ENCODE measurements at regions not wholly inside any gene's neighbourhood (a gene's known extent, or its start where the extent isn't known, plus 50 kb on each side); places are given as distances from the start of the nearest gene placed in this dataset.
"Not testable (repeated sequence)": the region's sequence is repeated elsewhere in the genome, so short reads cannot be mapped to it uniquely, and the experiment has no call there.

DNA sequence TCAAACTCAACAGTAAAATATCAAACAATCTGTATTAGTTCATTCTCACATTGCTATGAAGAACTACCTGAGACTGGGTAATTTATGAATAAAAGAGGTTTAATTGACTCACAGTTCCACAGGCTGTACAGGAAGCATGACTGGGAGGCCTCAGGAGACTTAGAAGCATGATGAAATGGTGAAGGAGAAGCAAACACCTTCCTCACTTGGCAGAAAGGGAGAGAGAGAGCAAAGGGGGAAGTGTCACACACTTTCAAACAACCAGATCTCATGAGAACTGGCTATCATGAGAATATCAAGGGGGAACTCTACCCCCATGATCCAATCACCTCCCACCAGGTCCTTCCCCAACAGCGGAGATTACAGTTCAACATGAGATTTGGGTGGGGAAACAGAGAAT lies 198.5 kb upstream of the CRIM1 start:
- TF ChIP-seq, protein P1, sequence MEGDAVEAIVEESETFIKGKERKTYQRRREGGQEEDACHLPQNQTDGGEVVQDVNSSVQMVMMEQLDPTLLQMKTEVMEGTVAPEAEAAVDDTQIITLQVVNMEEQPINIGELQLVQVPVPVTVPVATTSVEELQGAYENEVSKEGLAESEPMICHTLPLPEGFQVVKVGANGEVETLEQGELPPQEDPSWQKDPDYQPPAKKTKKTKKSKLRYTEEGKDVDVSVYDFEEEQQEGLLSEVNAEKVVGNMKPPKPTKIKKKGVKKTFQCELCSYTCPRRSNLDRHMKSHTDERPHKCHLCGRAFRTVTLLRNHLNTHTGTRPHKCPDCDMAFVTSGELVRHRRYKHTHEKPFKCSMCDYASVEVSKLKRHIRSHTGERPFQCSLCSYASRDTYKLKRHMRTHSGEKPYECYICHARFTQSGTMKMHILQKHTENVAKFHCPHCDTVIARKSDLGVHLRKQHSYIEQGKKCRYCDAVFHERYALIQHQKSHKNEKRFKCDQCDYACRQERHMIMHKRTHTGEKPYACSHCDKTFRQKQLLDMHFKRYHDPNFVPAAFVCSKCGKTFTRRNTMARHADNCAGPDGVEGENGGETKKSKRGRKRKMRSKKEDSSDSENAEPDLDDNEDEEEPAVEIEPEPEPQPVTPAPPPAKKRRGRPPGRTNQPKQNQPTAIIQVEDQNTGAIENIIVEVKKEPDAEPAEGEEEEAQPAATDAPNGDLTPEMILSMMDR (IDR thresholded peaks at IDR 0.05), result not testable (repeated sequence)
- not testable (repeated sequence) for TF ChIP-seq POLR2A (IDR thresholded peaks at IDR 0.05)
